ENCODE measurements at regions not wholly inside any gene's neighbourhood (a gene's known extent, or its start where the extent isn't known, plus 50 kb on each side); places are given as distances from the start of the nearest gene placed in this dataset.

DNA sequence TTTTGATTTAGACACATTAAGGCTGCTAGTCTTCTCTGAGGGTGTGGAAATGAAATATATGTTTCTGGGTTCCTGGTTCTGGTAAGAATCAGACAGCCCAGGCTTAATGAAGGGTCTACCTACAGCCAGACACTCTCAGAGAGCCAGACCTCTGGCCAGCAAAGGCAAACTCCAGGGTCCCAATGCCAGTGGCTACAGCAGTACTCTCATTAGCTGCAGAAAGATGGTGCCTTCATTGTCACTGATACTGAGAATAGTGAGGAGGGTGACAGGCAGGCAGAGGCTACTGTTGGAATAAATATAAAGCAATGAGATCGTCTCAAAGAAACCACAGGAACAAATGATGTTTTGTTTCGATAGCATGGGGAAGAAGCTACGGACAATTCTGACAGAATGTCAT is 437.6 kb downstream of the GPM6A start:
- no peak for DNase-seq (ENCODE audit: low read depth)

DNA sequence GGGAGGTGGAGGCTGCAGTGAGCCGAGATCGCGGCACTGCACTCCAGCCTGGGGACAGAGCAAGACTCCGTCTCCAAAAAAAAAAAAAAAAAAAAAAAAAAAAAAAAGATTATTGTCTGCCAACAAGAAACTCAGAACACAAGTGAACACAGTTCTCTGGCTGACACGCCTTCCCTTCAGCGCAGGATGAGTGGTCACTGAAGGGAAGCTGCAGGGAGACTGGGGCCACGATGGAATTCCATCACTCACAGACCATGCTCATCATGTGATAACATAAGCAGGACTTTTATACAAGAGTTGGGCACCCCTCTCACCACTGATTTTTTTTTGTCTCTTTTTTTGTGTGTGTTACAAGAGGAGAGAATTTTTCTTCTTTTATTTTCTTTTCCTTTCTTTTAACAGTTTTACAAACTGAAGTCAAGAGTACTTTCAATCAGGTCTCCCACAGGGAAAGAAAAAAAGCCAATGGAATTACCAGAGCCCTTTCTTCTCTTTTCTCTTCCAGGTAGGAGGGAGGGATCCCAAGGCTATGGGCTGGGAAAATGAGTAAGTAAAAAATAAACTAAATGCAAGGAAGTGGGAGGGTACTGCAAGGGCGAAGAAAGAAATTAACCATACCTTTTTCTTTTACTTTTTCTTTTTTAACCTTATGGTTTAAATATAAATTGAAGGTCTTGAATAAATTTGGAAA is 435.6 kb downstream of the GPM6A start:
- DNase-seq (ENCODE audit: low read depth): no peak

DNA sequence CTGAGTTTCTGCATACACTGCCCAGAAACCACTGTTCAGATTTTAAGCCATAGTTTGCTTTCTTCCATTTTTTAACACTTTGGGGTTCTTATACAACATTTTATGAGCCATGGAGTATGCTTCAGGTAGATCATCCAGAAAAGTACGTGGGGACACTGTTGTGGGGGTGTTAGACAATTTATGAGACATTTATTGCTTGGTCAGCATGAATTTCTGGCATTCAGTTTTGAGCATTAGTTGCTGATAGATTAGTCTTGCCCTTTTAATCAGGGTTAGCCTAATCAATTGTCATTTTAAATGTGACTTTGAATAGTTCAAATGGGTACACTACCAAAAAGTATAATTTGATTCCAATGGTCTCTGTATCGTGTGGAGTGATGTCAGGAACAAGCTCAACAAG is 434.9 kb downstream of the GPM6A start:
- no peak for DNase-seq (ENCODE audit: low read depth)

DNA sequence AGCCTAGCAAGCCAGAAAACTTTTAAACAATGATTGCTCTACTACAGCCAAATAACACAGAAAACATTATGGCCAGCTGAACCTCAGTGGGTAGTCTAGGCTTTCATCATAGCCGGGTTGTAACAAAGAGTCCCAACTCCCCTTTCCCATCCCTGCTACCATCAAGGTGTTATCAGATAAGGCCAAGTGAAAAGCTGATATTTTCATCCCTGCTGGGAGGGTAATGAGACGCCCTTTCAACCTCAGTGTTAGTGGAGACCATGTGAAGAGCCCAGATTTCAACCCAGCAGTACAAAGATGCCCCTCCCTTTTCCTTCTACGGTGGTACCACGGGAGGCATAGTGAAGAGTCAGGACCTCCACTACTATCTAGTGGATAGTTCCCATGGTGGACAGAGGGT is 433.7 kb downstream of the GPM6A start:
- DNase-seq (ENCODE audit: low read depth): no peak

DNA sequence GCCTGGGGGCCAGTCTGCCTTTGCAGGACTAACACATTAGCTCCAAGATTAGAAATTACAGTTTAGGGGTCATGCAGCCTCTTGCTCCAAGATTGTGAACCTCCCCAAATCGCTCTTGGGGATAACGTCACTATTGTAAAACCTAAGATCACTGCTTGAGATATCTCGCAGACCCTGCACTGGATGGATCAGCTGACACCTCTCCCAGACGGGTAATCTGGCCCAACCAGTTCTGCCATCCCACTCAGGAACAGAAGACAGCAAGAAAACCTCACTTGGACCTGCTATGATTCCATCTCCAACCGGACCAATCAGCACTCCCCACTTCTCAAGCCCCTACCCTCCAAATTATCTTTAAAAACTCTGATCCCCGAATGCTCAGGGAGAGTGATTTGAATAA is 431.2 kb downstream of the GPM6A start:
- no peak for DNase-seq (ENCODE audit: low read depth)

- DNase-seq (ENCODE audit: low read depth): no peak
Observed at GRCh38 chr4:175385797-175386196, 426.3 kb downstream of the GPM6A start.

DNA sequence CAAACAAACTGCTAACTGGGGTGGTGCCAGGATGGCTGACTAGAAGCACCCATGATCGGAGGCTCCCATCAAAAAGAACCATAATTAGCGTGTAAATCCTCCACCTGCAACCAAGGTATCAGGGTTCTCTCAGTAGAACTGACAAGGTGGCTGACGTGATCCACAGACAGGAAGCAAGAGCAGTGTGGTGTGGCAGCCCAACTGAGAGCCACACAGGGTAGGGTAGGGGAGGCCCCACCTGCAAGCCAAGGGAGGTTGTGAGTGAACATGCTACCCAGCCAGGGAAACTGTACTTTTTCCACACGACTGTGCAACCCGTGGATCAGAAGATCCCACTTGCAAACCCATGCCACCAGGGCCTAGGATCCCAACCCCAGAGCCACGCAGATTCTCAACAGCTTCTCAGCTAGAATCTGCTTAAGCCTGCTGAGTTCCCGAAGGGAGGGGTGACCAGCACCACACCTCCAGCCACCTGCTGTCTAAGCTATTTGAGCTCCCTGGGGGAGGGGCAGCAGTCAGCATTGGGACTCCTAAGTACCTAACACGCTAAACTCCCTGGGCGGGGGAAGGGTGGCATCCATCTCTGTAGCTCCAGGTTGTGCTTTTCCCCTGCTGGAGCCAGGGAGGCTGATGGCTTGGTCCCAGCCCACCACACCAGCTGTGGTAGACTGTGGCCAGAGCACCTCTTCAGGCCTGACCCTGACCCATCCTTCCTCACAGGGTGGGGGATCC is 425.1 kb downstream of the GPM6A start:
- no peak for DNase-seq (ENCODE audit: low read depth)

DNA sequence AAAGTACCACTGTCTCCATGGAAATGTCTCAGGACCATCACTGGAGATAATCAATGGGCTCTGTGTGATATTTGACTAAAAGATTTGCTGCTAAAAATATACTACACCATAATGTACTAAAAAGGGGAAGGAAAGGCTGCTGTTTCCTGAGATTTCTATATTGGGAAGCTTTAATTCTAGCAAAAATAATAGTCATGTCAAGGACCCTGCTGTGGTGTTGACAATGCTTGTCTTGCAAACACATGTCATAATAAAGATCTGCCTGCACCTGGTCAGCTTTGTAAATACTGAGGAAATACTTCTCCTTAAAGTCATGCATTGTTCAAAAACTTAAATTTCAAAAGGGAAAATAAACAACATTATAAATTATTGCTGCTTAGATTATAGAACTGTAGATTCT is 417.9 kb downstream of the GPM6A start:
- DNase-seq (ENCODE audit: low read depth): no peak

DNA sequence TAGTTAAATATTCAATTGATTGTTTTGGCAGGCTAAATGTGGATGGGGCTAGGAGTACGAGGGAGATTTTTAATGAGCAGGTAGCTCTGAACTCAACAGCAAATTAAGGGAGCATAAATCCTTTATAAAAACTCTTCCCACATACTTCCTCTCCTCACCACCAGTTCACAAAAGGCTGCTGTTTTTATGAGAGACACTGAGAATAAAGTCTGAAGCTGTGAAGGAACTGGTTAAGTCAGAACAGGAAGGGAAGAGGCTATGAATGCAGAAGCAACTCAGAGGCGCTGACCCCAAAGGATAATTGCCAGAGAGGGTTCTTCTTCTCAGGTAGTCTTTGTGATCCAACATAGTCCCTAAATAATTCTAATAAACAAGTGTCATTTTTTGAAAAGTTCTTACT is 406.1 kb downstream of the GPM6A start:
- no peak for DNase-seq (ENCODE audit: low read depth)

DNA sequence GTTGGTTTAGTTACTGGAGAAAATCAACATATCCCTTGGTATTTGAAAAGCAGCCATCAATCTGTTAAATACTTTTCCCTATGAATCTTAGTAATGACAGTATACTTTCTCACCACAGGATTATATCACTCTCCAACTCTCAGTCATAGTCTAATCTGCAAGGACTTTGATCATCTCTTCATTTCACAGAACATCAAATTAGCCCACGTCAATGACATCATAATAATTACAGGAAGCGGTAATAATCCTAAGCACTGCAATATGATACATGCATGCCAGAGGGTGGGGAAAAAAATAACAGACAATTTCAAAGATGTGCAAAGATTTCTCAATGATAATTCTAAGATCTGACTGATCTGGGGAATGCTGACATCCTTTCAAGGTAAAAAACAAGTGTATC is 404.1 kb downstream of the GPM6A start:
- no peak for DNase-seq (ENCODE audit: low read depth)

DNA sequence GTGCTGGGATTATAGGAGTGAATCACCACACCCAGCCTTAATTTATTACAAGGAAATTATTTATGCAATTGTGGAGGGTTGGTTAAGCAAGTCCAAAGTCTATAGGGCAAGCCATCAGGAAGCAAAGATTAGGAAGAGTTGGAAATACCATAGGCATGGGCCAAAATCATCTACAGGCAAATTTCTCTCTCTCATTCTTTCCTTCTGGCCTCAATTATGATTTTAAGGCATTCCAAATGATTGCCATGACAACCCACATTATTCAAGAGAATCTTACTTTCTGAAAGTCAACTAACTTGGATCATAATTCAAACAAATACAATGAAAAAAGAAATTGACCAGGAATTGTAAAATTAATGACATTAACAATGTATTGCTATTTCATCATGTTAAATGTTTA is 400.8 kb downstream of the GPM6A start:
- no peak for DNase-seq (ENCODE audit: low read depth)

- no peak for DNase-seq (ENCODE audit: low read depth)
Observed at GRCh38 chr4:175412161-175412560, 399.9 kb downstream of the GPM6A start.

DNA sequence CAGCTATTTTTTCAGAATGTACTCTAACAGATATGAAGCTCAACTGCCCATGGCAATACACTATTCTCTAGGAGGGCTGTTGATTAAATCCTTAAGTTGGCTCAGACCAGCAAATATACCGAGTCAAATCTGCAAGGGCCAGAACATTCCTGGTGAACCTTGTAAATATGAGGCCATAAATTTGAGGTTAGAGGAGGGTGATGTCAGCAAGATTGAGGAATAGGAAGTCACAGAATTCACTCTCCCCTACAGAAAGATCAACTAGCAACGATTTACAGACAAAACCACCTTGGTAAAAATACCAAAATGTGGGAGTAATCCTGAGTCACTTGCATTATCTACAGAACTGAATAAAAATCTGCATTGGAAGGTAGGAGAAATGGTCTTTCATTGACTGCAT is 399.3 kb downstream of the GPM6A start:
- DNase-seq (ENCODE audit: low read depth): no peak

- no peak for DNase-seq (ENCODE audit: low read depth)
Observed at GRCh38 chr4:175413561-175413960, 398.5 kb downstream of the GPM6A start.

- DNase-seq (ENCODE audit: low read depth): no peak
Observed at GRCh38 chr4:175414602-175415001, 397.5 kb downstream of the GPM6A start.

DNA sequence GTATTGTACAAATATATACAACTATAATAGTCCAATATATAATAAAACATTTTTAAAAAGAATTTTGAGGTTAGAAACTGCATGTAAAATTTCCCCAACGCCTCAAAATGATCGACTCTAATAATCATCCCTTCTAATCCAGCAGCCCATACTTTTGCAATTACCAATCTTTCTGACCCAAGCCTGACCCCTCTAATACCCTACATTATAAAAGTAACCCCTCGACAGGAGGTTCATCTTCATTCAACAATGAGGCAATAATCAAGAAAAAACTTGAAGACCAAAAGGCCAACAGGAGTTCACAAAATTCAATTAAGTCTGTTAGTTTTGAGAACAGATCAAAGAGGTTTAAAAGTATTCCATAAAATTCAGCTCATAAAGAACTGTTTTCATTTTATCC is 393.5 kb downstream of the GPM6A start:
- no peak for DNase-seq (ENCODE audit: low read depth)

- peak; percentile 98 for DNase-seq (ENCODE audit: low read depth)
Observed at GRCh38 chr4:175419236-175419718, 392.8 kb downstream of the GPM6A start.

GRCh38 chr4:175421506-175421905 is 390.6 kb downstream of the GPM6A start:
- DNase-seq (ENCODE audit: low read depth): peak; percentile 57

- DNase-seq (ENCODE audit: low read depth): no peak
Observed at GRCh38 chr4:175422331-175422730, 389.7 kb downstream of the GPM6A start.

DNA sequence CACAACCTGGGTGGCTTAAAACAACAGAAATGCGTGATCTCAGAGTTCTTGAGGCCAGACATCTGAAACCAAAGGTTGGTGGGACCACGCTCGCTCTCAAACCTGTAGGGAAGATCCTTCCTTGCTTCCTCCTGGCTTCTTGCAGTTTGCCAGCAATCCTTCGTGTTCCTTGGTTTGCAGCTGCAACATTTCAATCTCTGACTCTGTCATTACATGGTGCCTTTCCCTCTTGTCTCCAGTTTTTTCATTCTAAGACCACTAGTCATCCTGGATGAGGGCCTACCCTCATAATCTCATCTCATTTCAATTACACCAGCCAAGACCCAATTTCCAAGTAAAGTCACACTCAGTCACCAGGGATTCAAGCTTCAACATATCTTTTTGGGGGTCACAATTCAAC is 388.0 kb downstream of the GPM6A start:
- DNase-seq (ENCODE audit: low read depth): no peak

DNA sequence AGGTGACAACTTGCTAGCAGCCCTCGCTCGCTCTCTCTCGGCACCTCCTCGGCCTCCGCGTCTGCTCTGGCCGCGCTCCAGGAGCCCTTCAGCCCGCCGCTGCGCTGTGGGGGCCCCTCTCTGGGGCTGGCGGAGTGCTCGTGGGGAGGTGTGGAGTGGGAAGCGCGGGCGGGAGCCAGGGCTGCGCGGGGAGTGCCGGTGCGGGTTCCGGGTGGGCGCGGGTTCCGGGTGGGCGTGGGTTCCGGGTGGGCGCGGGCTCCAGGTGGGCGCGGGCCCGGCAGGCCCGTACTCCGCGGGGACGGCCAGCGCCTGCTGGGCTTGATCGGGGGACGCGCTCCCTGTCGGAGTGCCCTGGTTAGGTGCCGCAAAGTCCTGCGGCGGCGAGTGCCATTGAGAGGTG is 384.3 kb downstream of the GPM6A start:
- no peak for DNase-seq (ENCODE audit: low read depth)

DNA sequence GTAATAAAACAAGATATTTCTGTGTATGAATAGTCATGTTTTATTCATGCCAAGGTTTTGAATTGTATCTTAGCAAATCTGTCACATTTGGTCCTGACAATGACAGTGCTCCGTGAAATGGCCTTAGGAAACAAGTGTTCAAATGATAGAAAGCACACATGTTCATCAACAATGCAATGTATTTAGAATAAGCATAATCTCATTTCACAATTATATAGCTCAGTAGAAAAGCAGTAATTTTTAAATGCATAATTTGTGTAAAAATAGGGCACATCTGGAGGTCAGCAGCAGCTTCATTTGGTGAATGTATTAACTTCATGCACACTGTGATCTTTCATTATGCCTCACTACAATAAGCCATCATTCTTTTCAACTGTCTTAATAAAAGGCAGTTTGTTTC is 380.4 kb downstream of the GPM6A start:
- DNase-seq (ENCODE audit: low read depth): no peak

DNA sequence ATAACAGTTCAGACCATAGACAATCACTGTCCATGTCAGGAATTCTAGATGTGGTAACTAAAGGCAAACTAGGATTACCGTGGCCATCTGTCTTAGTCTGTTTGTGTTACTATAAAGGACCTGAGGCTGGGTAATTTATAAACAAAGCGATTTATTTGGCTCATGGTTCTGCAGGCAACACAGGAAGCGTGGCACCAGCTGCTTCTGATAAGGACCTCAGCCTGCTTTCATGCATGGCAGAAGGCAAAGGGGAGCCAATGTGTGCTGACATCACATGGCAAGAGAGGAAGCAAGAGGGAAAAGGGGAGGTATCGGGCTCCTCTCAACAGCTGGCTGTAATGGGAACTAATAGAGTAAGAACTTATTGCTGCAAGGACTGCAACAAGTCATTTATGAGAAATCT is 376.7 kb downstream of the GPM6A start:
- no peak for DNase-seq (ENCODE audit: low read depth)

GRCh38 chr4:175436196-175436595 is 375.9 kb downstream of the GPM6A start:
- no peak for DNase-seq (ENCODE audit: low read depth)
